B cell (primary cell): ENCODE measurements at regions not wholly inside any gene's neighbourhood (a gene's known extent, or its start where the extent isn't known, plus 50 kb on each side); places are given as distances from the start of the nearest gene placed in this dataset.

Experiments
- EZH2 ChIP-seq: IDR thresholded peaks from 2 replicates; pipeline ENCODE4 v1.6.1; 2012; ENCODE audit warnings: borderline replicate concordance, low read depth, mild to moderate bottlenecking, moderate library complexity, low read length; ENCODE audit not compliant: insufficient read depth, poor library complexity, severe bottlenecking
- TF ChIP-seq, protein P1 (sequence below): fragments of 200-600 bp; IDR thresholded peaks from one replicate; pipeline ENCODE4 v1.8.0; 2022; ENCODE audit warnings: antibody characterized with exemption, mild to moderate bottlenecking

DNA sequence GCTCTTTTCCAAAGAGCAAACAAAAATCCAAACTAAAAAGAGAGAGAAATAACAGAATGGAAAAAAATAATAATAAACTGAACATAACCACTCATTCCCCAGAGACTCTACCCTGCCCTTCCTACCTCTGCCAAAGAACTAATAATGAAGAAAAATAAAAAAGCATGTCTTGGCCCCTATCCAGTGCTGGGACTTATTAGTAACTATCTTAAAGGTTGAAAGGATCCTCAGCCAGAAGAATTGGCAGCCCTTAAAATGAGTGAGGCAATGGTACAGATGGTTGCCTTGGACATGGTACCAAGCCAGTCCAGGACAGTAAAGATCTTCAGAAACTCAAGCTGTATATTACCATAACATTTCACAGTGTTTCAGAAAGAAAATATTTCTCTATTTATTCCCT is 279.3 kb downstream of the HACE1 start:
- TF ChIP-seq, protein P1, sequence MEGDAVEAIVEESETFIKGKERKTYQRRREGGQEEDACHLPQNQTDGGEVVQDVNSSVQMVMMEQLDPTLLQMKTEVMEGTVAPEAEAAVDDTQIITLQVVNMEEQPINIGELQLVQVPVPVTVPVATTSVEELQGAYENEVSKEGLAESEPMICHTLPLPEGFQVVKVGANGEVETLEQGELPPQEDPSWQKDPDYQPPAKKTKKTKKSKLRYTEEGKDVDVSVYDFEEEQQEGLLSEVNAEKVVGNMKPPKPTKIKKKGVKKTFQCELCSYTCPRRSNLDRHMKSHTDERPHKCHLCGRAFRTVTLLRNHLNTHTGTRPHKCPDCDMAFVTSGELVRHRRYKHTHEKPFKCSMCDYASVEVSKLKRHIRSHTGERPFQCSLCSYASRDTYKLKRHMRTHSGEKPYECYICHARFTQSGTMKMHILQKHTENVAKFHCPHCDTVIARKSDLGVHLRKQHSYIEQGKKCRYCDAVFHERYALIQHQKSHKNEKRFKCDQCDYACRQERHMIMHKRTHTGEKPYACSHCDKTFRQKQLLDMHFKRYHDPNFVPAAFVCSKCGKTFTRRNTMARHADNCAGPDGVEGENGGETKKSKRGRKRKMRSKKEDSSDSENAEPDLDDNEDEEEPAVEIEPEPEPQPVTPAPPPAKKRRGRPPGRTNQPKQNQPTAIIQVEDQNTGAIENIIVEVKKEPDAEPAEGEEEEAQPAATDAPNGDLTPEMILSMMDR = no peak
- TF ChIP-seq EZH2 = no peak
